ENCODE measurements at regions not wholly inside any gene's neighbourhood (a gene's known extent, or its start where the extent isn't known, plus 50 kb on each side); places are given as distances from the start of the nearest gene placed in this dataset.

DNA sequence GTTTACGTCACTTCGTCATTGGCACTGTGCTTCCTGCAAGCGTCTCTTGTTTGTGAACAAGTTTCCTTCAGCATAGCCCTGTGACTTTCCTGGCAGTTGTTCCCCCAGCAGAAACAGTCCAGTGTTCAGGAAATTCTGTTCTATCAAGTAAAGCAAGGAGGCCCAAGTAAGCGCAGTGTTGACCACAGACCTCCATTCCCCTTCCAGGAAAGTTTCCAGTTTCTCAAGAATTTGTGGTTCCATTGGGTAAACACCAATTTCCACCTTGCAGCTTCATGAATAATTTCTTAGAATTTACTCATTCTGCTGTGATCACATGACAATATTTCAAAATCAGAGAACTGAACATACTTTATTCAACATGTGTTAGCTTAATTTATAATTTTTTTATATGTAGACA, 88.5 kb upstream of the ETV3 start:
- Histone ChIP-seq H3K36me3 (ENCODE audit: control insufficient read depth in 2 of 2, extremely low read depth in 1 of 2, insufficient read depth in 2 of 2, low read length in 2 of 2) (no peaks in the 10 kb centered on the region), H3K27me3 (ENCODE audit: control insufficient read depth in 2 of 2, insufficient read depth in 2 of 2, low read length in 2 of 2) (peaks cover 0 to 2% of the 10 kb centered on the region in 2 experiments), H3K9me1 (replicated peaks; ENCODE audit: control insufficient read depth, extremely low read depth, insufficient read depth, low read length) (no peaks in the 10 kb centered on the region), H2AFZ (ENCODE audit: low read depth, low read length) (no peak overlapping the region), H3K9ac (replicated peaks; ENCODE audit: extremely low read depth, insufficient read depth, low read length) (no peak overlapping the region), H3K4me3 (replicated peaks in 1 of 3; ENCODE audit: insufficient read depth in 1 of 3, low read depth in 1 of 3, low read length in 3 of 3) (no peak overlapping the region), H3K27ac (ENCODE audit: insufficient read depth, low read depth, low read length) (no peak overlapping the region), H3K9me3 (replicated peaks; ENCODE audit: control insufficient read depth, insufficient read depth, low read length) (no peaks in the 10 kb centered on the region), H3K4me2 (ENCODE audit: insufficient read depth, low read length) (no peak overlapping the region), H3K4me1 (ENCODE audit: control insufficient read depth, extremely low read depth, insufficient read depth, low read length) (no peaks in the 10 kb centered on the region), H3K79me2 (ENCODE audit: control insufficient read depth, insufficient read depth, low read length) (no peaks in the 10 kb centered on the region), H4K20me1 (replicated peaks; ENCODE audit: control insufficient read depth, extremely low read depth, insufficient read depth, low read length) (no peaks in the 10 kb centered on the region)
- dilution Hi-C loops (cut with MboI; ENCODE audit: extremely low pct_ligation_motif_present, low sequenced_read_pairs) (no loop called here), intact Hi-C loops (cut with micrococcal nuclease) (no loop called here)
- BruUV-seq (replicated peaks), result no TSS peak
- POLR2A ChIA-PET, result no interaction called here
- CTCF ChIA-PET, result interaction anchor here (1.5 kb wide), 1 partner anchor 279 kb away, joined by 3 read pairs; no protein-coding TSS in a partner anchor
- TF ChIP-seq CTCF (IDR thresholded peaks at IDR 0.05; ENCODE audit: extremely low read depth in 1 of 2, insufficient read depth in 1 of 2, low read depth in 1 of 2, low read length in 2 of 2) (no peak), FOS (IDR thresholded peaks at IDR 0.05; ENCODE audit: borderline replicate concordance, insufficient read depth, low read length) (no peak), EZH2 (IDR thresholded peaks at IDR 0.05; ENCODE audit: borderline replicate concordance, low read depth, low read length, severe bottlenecking) (no peak)
- FAIRE-seq, result no peak
- no peak for DNase-seq (ENCODE audit: low read depth, low spot score)

GRCh38 chr1:157219600-157219999, 81.4 kb upstream of the ETV3 start:
- Histone ChIP-seq H3K27me3 (ENCODE audit: control insufficient read depth in 2 of 2, insufficient read depth in 2 of 2, low read length in 2 of 2) (peaks cover 0 to 4% of the 10 kb centered on the region in 2 experiments), H3K4me1 (ENCODE audit: control insufficient read depth, extremely low read depth, insufficient read depth, low read length) (no peaks in the 10 kb centered on the region), H3K4me3 (replicated peaks in 1 of 3; ENCODE audit: insufficient read depth in 1 of 3, low read depth in 1 of 3, low read length in 3 of 3) (no peak overlapping the region), H3K36me3 (ENCODE audit: control insufficient read depth in 2 of 2, extremely low read depth in 1 of 2, insufficient read depth in 2 of 2, low read length in 2 of 2) (no peaks in the 10 kb centered on the region), H3K9me3 (replicated peaks; ENCODE audit: control insufficient read depth, insufficient read depth, low read length) (no peaks in the 10 kb centered on the region), H3K27ac (ENCODE audit: insufficient read depth, low read depth, low read length) (no peak overlapping the region), H3K4me2 (ENCODE audit: insufficient read depth, low read length) (no peak overlapping the region), H2AFZ (ENCODE audit: low read depth, low read length) (no peak overlapping the region), H3K9me1 (replicated peaks; ENCODE audit: control insufficient read depth, extremely low read depth, insufficient read depth, low read length) (no peaks in the 10 kb centered on the region), H4K20me1 (replicated peaks; ENCODE audit: control insufficient read depth, extremely low read depth, insufficient read depth, low read length) (no peaks in the 10 kb centered on the region), H3K79me2 (ENCODE audit: control insufficient read depth, insufficient read depth, low read length) (no peaks in the 10 kb centered on the region), H3K9ac (replicated peaks; ENCODE audit: extremely low read depth, insufficient read depth, low read length) (no peak overlapping the region)
- FAIRE-seq, result no peak
- no TSS peak for BruUV-seq (replicated peaks)
- POLR2A ChIA-PET, result no interaction called here
- dilution Hi-C loops (cut with MboI; ENCODE audit: extremely low pct_ligation_motif_present, low sequenced_read_pairs), result loop anchor here (25.0 kb wide), 1 partner anchor 143 kb away; no protein-coding TSS in a partner anchor
- no peak for DNase-seq (ENCODE audit: low read depth, low spot score)
- CTCF ChIA-PET, result no interaction called here
- intact Hi-C loops (cut with micrococcal nuclease), result no loop called here
- TF ChIP-seq CTCF (IDR thresholded peaks at IDR 0.05; ENCODE audit: extremely low read depth in 1 of 2, insufficient read depth in 1 of 2, low read depth in 1 of 2, low read length in 2 of 2), result no peak
- no peak for TF ChIP-seq MAX (IDR thresholded peaks at IDR 0.05; ENCODE audit: insufficient read depth, insufficient read length)

All from endothelial cell of umbilical vein (primary cell).